ENCODE measurements at regions not wholly inside any gene's neighbourhood (a gene's known extent, or its start where the extent isn't known, plus 50 kb on each side); places are given as distances from the start of the nearest gene placed in this dataset.

DNA sequence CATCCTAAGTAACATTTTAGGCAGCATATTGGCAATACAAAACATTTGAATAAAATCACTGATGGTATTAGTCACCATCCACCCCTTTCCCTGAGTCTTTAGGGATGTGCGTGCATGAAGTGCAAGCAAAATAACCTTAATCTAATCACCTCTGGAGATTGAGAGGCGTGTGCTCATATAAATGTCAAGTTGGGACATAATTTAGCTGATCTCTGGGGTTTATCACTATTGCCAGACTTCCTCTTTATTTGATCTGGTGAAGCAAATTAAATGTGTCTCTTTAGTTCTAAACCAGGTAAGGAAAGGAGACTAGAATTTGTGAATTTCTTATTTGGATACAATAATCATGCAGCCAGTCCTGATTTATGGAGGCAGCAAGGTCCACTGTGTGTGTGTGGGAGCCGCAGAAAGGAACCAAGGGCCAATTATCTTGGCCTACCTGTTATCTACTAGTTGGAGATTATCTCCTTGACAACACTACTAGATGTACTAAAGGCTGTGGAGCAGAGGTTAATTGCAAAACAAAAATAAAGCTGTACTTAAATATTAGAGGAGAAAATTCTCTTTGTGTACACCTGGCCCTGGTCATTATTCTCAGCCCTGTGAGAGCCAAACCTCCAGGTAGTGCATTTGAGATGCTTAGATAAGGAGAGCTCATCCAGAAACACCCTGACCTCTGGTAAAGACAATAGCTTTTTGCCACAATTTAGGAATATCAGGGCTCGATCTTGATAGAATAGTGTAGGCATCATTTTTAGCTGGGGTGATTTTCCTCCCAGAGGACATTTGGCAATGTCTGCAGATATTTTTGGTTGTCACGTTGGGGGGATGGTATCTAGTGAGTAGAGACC is 78.2 kb downstream of the HRH4 start:
- DNase-seq (no peak), ATAC-seq (ENCODE audit: insufficient read depth, low FRiP score) (no peak)
- 46 to 60% methylated on average over 5 of the region's 5 CpGs for WGBS, 2 donors
- Histone ChIP-seq H3K4me1 (ENCODE audit: control insufficient read depth in 5 of 5, insufficient read depth in 5 of 5, low read length in 5 of 5) (no peaks in the 10 kb centered on the region), H3K9me3 (ENCODE audit: control insufficient read depth in 4 of 4, insufficient read depth in 3 of 4, low read length in 3 of 4) (peaks cover 0 to 3% (median 0%) of the 10 kb centered on the region in 4 donors), H3K4me3 (no peak overlapping the region), H3K27me3 (ENCODE audit: control insufficient read depth in 3 of 3, insufficient read depth in 3 of 3, low read length in 2 of 3) (no peaks in the 10 kb centered on the region), H3K27ac (ENCODE audit: low read depth in 1 of 2, low read length in 1 of 2) (no peak overlapping the region), H3K9ac (ENCODE audit: insufficient read depth in 1 of 2, low read length in 2 of 2) (no peak overlapping the region), H3K36me3 (ENCODE audit: control insufficient read depth in 4 of 4, insufficient read depth in 4 of 4, low read length in 4 of 4) (no peaks in the 10 kb centered on the region)
- TF ChIP-seq, protein P1, sequence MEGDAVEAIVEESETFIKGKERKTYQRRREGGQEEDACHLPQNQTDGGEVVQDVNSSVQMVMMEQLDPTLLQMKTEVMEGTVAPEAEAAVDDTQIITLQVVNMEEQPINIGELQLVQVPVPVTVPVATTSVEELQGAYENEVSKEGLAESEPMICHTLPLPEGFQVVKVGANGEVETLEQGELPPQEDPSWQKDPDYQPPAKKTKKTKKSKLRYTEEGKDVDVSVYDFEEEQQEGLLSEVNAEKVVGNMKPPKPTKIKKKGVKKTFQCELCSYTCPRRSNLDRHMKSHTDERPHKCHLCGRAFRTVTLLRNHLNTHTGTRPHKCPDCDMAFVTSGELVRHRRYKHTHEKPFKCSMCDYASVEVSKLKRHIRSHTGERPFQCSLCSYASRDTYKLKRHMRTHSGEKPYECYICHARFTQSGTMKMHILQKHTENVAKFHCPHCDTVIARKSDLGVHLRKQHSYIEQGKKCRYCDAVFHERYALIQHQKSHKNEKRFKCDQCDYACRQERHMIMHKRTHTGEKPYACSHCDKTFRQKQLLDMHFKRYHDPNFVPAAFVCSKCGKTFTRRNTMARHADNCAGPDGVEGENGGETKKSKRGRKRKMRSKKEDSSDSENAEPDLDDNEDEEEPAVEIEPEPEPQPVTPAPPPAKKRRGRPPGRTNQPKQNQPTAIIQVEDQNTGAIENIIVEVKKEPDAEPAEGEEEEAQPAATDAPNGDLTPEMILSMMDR (IDR thresholded peaks at IDR 0.05; ENCODE audit: control extremely low read depth, extremely low read depth): no peak

DNA sequence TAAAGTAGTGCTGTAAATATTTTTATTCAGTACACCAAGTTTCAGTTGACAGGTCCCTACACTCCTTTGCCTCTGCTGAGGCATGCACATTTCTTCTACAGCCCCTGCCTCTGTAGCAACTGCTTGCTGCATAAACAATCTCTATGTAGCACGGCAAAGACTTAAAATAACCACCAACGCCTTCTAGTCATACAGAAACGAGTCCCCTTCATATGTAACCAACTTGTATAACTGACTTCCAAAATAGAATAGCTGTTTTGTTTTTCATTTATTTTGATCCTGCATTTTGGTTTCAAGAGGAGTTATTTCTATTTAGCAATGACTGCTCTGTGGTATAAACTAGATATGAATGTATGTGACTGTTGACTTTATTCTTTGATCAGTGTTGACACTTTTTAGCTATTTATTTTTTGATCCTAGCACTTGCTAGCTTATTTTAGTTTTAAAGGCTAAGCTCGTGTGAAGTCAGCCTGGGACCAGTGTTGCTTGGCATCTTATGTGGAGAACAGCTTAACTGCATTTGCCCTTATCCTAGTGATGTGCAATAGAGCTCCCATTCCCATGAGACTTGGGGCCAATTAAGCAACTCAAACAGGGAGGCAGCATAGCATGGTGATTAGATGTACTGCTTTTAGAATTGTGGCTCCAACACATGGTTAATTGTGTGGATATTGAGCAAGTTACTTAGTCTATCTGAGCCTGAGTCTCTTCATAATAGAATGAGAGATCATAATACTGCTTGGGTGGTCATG is 79.6 kb downstream of the HRH4 start:
- 61 to 81% methylated on average over 4 of the region's 4 CpGs for WGBS, 2 donors
- H3K9ac ChIP-seq (ENCODE audit: insufficient read depth in 1 of 2, low read length in 2 of 2): no peak overlapping the region
- H3K36me3 ChIP-seq (ENCODE audit: control insufficient read depth in 4 of 4, insufficient read depth in 4 of 4, low read length in 4 of 4): no peaks in the 10 kb centered on the region
- DNase-seq (peak in 2 of 3 donors; percentile 39 to 40), ATAC-seq (ENCODE audit: insufficient read depth, low FRiP score) (no peak)
- H3K4me1 ChIP-seq (ENCODE audit: control insufficient read depth in 5 of 5, insufficient read depth in 5 of 5, low read length in 5 of 5): no peaks in the 10 kb centered on the region
- H3K27me3 ChIP-seq (ENCODE audit: control insufficient read depth in 3 of 3, insufficient read depth in 3 of 3, low read length in 2 of 3): no peaks in the 10 kb centered on the region
- no peaks in the 10 kb centered on the region for H3K9me3 ChIP-seq (ENCODE audit: control insufficient read depth in 4 of 4, insufficient read depth in 3 of 4, low read length in 3 of 4)
- no peak overlapping the region for H3K27ac ChIP-seq (ENCODE audit: low read depth in 1 of 2, low read length in 1 of 2)
- no peak overlapping the region for H3K4me3 ChIP-seq
- TF ChIP-seq, protein P1 (IDR thresholded peaks at IDR 0.05; ENCODE audit: control extremely low read depth, extremely low read depth): no peak

DNA sequence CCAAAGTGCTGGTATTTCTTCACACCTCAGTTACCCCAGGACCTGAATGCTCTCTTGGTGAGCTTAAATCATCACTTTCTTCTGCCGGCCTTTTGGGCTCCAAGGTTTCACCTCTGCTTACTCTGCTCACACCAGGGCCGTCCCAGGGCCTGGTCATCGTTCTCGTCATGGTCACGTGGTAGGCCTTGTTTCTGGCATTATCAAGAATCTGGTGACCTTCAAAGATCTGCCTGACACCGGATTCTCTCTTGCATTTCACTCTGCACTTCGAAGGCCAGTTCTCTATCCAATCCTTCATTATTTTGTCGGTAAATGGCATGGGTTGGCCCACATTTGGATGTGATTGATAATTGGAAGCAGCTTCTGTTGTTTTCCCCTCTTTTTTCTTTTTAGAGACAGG is 80.5 kb downstream of the HRH4 start:
- 82 to 83% methylated on average over 8 of the region's 8 CpGs for WGBS, 2 donors

More for the DNA sequence above, 80.5 kb downstream of the HRH4 start:
- Histone ChIP-seq H3K36me3 (ENCODE audit: control insufficient read depth in 4 of 4, insufficient read depth in 4 of 4, low read length in 4 of 4) (no peaks in the 10 kb centered on the region), H3K27ac (ENCODE audit: low read depth in 1 of 2, low read length in 1 of 2) (no peak overlapping the region), H3K4me1 (ENCODE audit: control insufficient read depth in 5 of 5, insufficient read depth in 5 of 5, low read length in 5 of 5) (no peaks in the 10 kb centered on the region), H3K4me3 (no peak overlapping the region), H3K27me3 (ENCODE audit: control insufficient read depth in 3 of 3, insufficient read depth in 3 of 3, low read length in 2 of 3) (no peaks in the 10 kb centered on the region), H3K9ac (ENCODE audit: insufficient read depth in 1 of 2, low read length in 2 of 2) (no peak overlapping the region), H3K9me3 (ENCODE audit: control insufficient read depth in 4 of 4, insufficient read depth in 3 of 4, low read length in 3 of 4) (no peaks in the 10 kb centered on the region)
- DNase-seq (no peak), ATAC-seq (ENCODE audit: insufficient read depth, low FRiP score) (no peak)
- TF ChIP-seq, protein P1 (IDR thresholded peaks at IDR 0.05; ENCODE audit: control extremely low read depth, extremely low read depth): no peak
